ENCODE measurements at regions not wholly inside any gene's neighbourhood (a gene's known extent, or its start where the extent isn't known, plus 50 kb on each side); places are given as distances from the start of the nearest gene placed in this dataset.

DNA sequence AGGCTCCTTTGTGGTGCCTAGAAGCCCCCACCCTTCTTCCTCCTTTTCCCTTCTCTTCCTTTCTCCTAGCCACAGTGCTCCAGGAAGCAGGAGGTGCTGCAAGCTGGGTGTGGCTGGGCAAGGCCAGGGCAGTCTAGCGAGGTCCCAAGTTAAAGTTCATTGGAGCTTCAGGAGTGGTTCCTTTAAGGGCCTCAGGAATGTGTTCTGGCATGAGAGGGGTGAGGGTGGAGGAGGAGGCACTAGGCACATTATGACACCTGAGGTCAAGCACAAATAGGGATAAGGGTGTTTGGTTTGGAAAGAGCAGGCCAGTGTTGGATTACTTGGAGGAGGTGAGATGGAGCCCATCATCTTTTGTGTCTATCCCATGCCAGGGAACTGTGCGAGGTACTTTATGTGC, 258.7 kb downstream of the TLE3 start:
- TF ChIP-seq, protein P1, sequence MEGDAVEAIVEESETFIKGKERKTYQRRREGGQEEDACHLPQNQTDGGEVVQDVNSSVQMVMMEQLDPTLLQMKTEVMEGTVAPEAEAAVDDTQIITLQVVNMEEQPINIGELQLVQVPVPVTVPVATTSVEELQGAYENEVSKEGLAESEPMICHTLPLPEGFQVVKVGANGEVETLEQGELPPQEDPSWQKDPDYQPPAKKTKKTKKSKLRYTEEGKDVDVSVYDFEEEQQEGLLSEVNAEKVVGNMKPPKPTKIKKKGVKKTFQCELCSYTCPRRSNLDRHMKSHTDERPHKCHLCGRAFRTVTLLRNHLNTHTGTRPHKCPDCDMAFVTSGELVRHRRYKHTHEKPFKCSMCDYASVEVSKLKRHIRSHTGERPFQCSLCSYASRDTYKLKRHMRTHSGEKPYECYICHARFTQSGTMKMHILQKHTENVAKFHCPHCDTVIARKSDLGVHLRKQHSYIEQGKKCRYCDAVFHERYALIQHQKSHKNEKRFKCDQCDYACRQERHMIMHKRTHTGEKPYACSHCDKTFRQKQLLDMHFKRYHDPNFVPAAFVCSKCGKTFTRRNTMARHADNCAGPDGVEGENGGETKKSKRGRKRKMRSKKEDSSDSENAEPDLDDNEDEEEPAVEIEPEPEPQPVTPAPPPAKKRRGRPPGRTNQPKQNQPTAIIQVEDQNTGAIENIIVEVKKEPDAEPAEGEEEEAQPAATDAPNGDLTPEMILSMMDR (conservative IDR thresholded peaks at IDR 0.05 in 1 of 2, IDR thresholded peaks at IDR 0.05 in 1 of 2; ENCODE audit: low read depth in 1 of 2, low read length in 2 of 2): no peak
- no peak for TF ChIP-seq EZH2 (IDR thresholded peaks at IDR 0.05; ENCODE audit: low read length, missing control alignments)
